SK-N-SH treated with all-trans-retinoic acid at 6 μM for 48 hours (cell line): ENCODE measurements at regions not wholly inside any gene's neighbourhood (a gene's known extent, or its start where the extent isn't known, plus 50 kb on each side); places are given as distances from the start of the nearest gene placed in this dataset.

ENCODE experiments used
- ESRRG ChIP-seq: fragments of 250-450 bp; sonication (Bioruptor Pico); IDR thresholded peaks from 2 replicates; pipeline ENCODE4 v1.6.1; 2021; ENCODE audit warnings: mild to moderate bottlenecking
- OSR1 ChIP-seq: fragments of 250-450 bp; sonication (Bioruptor Pico); IDR thresholded peaks from 2 replicates; pipeline ENCODE4 v1.8.0; 2022; ENCODE audit warnings: moderate library complexity, mild to moderate bottlenecking, inconsistent platforms
- TCF4 ChIP-seq: fragments of 250-450 bp; sonication (Bioruptor Pico); IDR thresholded peaks from 2 replicates; pipeline ENCODE4 v1.8.0; 2021; ENCODE audit warnings: mild to moderate bottlenecking, moderate library complexity, borderline replicate concordance
- ZNF565 ChIP-seq: fragments of 450-650 bp; formaldehyde crosslinking; conservative IDR thresholded peaks from 2 replicates; pipeline ENCODE4 v1.5.0; 2020; ENCODE audit warnings: low read depth, mild to moderate bottlenecking, moderate library complexity
- TF ChIP-seq, protein P1 (sequence below): fragments of 250-450 bp; sonication (Bioruptor Pico); IDR thresholded peaks from 2 replicates; pipeline ENCODE4 v1.8.0; 2020; ENCODE audit warnings: mild to moderate bottlenecking, moderate library complexity, borderline replicate concordance

GRCh38 chr12:86484473-86484872 is 228.3 kb upstream of the MGAT4C start:
- TF ChIP-seq, protein P1, sequence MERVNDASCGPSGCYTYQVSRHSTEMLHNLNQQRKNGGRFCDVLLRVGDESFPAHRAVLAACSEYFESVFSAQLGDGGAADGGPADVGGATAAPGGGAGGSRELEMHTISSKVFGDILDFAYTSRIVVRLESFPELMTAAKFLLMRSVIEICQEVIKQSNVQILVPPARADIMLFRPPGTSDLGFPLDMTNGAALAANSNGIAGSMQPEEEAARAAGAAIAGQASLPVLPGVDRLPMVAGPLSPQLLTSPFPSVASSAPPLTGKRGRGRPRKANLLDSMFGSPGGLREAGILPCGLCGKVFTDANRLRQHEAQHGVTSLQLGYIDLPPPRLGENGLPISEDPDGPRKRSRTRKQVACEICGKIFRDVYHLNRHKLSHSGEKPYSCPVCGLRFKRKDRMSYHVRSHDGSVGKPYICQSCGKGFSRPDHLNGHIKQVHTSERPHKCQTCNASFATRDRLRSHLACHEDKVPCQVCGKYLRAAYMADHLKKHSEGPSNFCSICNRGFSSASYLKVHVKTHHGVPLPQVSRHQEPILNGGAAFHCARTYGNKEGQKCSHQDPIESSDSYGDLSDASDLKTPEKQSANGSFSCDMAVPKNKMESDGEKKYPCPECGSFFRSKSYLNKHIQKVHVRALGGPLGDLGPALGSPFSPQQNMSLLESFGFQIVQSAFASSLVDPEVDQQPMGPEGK (CRISPR knock-in tag) = no peak
- TF ChIP-seq ZNF565 (CRISPR knock-in tag) (no peak), TCF4 (no peak), OSR1 (CRISPR knock-in tag) (no peak), ESRRG (CRISPR knock-in tag) (no peak)
